Upper lobe of left lung (tissue), 4 donors: ENCODE measurements at regions not wholly inside any gene's neighbourhood (a gene's known extent, or its start where the extent isn't known, plus 50 kb on each side); places are given as distances from the start of the nearest gene placed in this dataset.

Source experiments
- CTCF ChIP-seq, 6 experiments: fragments of 450-650 bp in 4 of 6; fragments of 200-600 bp in 2 of 6; sonication (generic) in 2 of 6; IDR thresholded peaks; one replicate each; pipeline ENCODE4 v1.5.1; 2016 to 2019; ENCODE audit warnings: antibody characterized with exemption in 6 of 6
- EP300 ChIP-seq, 4 donors: sonication (generic); formaldehyde crosslinking; IDR thresholded peaks; one replicate each; pipeline ENCODE4 v1.5.1; 2017; ENCODE audit warnings: antibody characterized with exemption in 4 of 4, control low read depth in 2 of 4
- POLR2A ChIP-seq, 4 donors: fragments of 450-650 bp; IDR thresholded peaks; one replicate each; pipeline ENCODE4 v1.5.1; 2016 to 2017; ENCODE audit warnings: antibody characterized with exemption in 4 of 4, mild to moderate bottlenecking in 2 of 4
- POLR2AphosphoS5 ChIP-seq, 2 donors: sonication (generic); formaldehyde crosslinking; IDR thresholded peaks; one replicate each; pipeline ENCODE4 v1.5.1; 2017; ENCODE audit warnings: antibody characterized with exemption in 2 of 2

GRCh38 chr14:104518659-104519350, 60.8 kb upstream of the C14orf180 start:
- TF ChIP-seq CTCF (IDR thresholded peaks at IDR 0.05) (no peak), EP300 (IDR thresholded peaks at IDR 0.05) (no peak), POLR2A (IDR thresholded peaks at IDR 0.05) (no peak), POLR2AphosphoS5 (IDR thresholded peaks at IDR 0.05) (no peak)
